Neural cell (in vitro differentiated cells): ENCODE measurements at regions not wholly inside any gene's neighbourhood (a gene's known extent, or its start where the extent isn't known, plus 50 kb on each side); places are given as distances from the start of the nearest gene placed in this dataset.

Source experiments
- H2AFZ ChIP-seq: fragments of 200-600, 300-800 bp; sonication (generic), shearing (Covaris generic); 2 replicates; pipeline ENCODE4 v1.6.0; 2014; ENCODE audit warnings: low read depth, mild to moderate bottlenecking, antibody characterized with exemption, low read length, moderate library complexity
- H3F3A ChIP-seq: fragments of 200-600 bp; shearing (Covaris generic); 2 replicates; pipeline ENCODE4 v1.6.1; 2016; ENCODE audit warnings: mild to moderate bottlenecking, moderate library complexity, mixed read lengths, antibody characterized with exemption, low read length; ENCODE audit not compliant: insufficient read depth, poor library complexity, severe bottlenecking
- H3K27ac ChIP-seq: fragments of 200-600, 300-800 bp; sonication (generic), shearing (Covaris generic); 2 replicates; pipeline ENCODE4 v1.5.1; 2014; ENCODE audit warnings: mild to moderate bottlenecking, low read length, moderate library complexity
- H3K27me3 ChIP-seq: fragments of 300-800, 200-600 bp; sonication (generic), shearing (Covaris generic); 2 replicates; pipeline ENCODE4 v1.6.0; 2014; ENCODE audit warnings: mild to moderate bottlenecking, low read depth, low read length, moderate library complexity; ENCODE audit not compliant: insufficient read depth
- H3K36me3 ChIP-seq: fragments of 300-800, 200-600 bp; sonication (generic), shearing (Covaris generic); 2 replicates; pipeline ENCODE4 v1.5.1; 2014; ENCODE audit warnings: mild to moderate bottlenecking, antibody characterized with exemption, low read length, moderate library complexity; ENCODE audit not compliant: insufficient read depth
- H3K4me2 ChIP-seq: fragments of 300-800, 200-600 bp; sonication (generic), shearing (Covaris generic); 2 replicates; pipeline ENCODE4 v1.6.0; 2014; ENCODE audit warnings: mild to moderate bottlenecking, low read length
- H3K4me3 ChIP-seq: fragments of 300-800, 200-600 bp; sonication (generic), shearing (Covaris generic); 2 replicates; pipeline ENCODE4 v1.5.1; 2014; ENCODE audit warnings: mild to moderate bottlenecking, low read length, moderate library complexity
- H3K79me2 ChIP-seq: fragments of 200-600 bp; shearing (Covaris generic); replicated peaks from 2 replicates; pipeline ENCODE4 v1.6.0; 2014; ENCODE audit warnings: mild to moderate bottlenecking, low read length, moderate library complexity; ENCODE audit not compliant: insufficient read depth
- H3K9ac ChIP-seq: fragments of 300-800, 200-600 bp; sonication (generic), shearing (Covaris generic); 2 replicates; pipeline ENCODE4 v1.6.1; 2016; ENCODE audit warnings: mild to moderate bottlenecking, low read length, mixed read lengths
- H3K9me2 ChIP-seq: fragments of 200-600 bp; shearing (Covaris generic); 2 replicates; pipeline ENCODE4 v1.6.1; 2016; ENCODE audit warnings: mild to moderate bottlenecking, low read length, mixed read lengths; ENCODE audit not compliant: insufficient read depth
- H3K9me3 ChIP-seq: fragments of 200-600, 300-800 bp; sonication (generic), shearing (Covaris generic); 2 replicates; pipeline ENCODE4 v1.6.1; 2016; ENCODE audit warnings: mild to moderate bottlenecking, mixed run types, low read length, moderate library complexity, mixed read lengths
- H4K20me1 ChIP-seq: fragments of 200-600 bp; shearing (Covaris generic); 2 replicates; pipeline ENCODE4 v1.6.1; 2016; ENCODE audit warnings: mild to moderate bottlenecking, mixed run types; ENCODE audit not compliant: insufficient read depth
- EP300 ChIP-seq: fragments of 450-650 bp; conservative IDR thresholded peaks from 2 replicates; pipeline ENCODE4 v1.6.1; 2014; ENCODE audit warnings: antibody characterized with exemption, mild to moderate bottlenecking, moderate library complexity; ENCODE audit not compliant: poor library complexity, severe bottlenecking
- EZH2 ChIP-seq: fragments of 200-600, 300-800 bp; shearing (Covaris generic), sonication (generic); IDR thresholded peaks from 2 replicates; pipeline ENCODE4 v1.6.1; 2014; ENCODE audit warnings: antibody characterized with exemption, low read length, borderline replicate concordance, mild to moderate bottlenecking; ENCODE audit not compliant: insufficient read depth, poor library complexity, severe bottlenecking
- MXI1 ChIP-seq: fragments of 450-650 bp; conservative IDR thresholded peaks from 2 replicates; pipeline ENCODE4 v1.6.1; 2014; ENCODE audit warnings: antibody characterized with exemption, mild to moderate bottlenecking; ENCODE audit not compliant: poor library complexity, severe bottlenecking
- POLR2AphosphoS5 ChIP-seq: IDR thresholded peaks from 2 replicates; pipeline ENCODE4 v1.6.1; 2012
- RAD21 ChIP-seq: fragments of 450-650 bp; conservative IDR thresholded peaks from 2 replicates; pipeline ENCODE4 v1.6.1; 2014; ENCODE audit warnings: antibody characterized with exemption, mild to moderate bottlenecking, moderate library complexity
- SMC3 ChIP-seq: fragments of 450-650 bp; conservative IDR thresholded peaks from 2 replicates; pipeline ENCODE4 v1.6.1; 2014; ENCODE audit warnings: antibody characterized with exemption, mild to moderate bottlenecking, moderate library complexity; ENCODE audit not compliant: poor library complexity
- TAF1 ChIP-seq: IDR thresholded peaks from 2 replicates; pipeline ENCODE4 v1.6.1; 2012; ENCODE audit warnings: low read depth
- TF ChIP-seq, protein P1 (sequence below): IDR thresholded peaks from 2 replicates; pipeline ENCODE4 v1.6.1; 2012; ENCODE audit warnings: borderline replicate concordance
- TF ChIP-seq, protein P2 (sequence below): fragments of 450-650 bp; IDR thresholded peaks from 2 replicates; pipeline ENCODE4 v1.5.1; 2014; ENCODE audit warnings: antibody characterized with exemption, mild to moderate bottlenecking, moderate library complexity; ENCODE audit not compliant: poor library complexity, severe bottlenecking

DNA sequence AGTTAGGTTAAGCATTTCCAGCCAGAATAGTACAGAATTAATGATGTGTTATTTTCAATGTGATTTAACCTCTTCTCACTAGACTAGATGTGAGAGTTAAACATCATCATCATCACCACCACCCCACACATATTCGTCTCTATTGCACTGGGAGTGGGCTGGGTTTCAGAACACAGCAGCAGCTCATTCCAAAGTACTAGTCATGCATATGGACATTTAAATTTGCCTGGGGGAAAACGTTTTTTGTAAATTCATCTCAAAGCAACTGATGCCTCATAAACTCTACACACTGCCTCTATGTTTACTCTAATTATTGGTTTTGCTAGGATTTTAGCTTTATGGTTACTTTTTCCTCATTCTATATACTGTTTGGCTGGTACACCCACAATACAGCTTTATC lies 509.1 kb downstream of the PPP4R3C start:
- H3K9ac ChIP-seq = no peak overlapping the region
- no peaks in the 10 kb centered on the region for H3K9me2 ChIP-seq
- H3K4me2 ChIP-seq = no peak overlapping the region
- no peaks in the 10 kb centered on the region for H3F3A ChIP-seq
- no peak overlapping the region for H3K27ac ChIP-seq
- no peak overlapping the region for H2AFZ ChIP-seq
- no peaks in the 10 kb centered on the region for H3K9me3 ChIP-seq
- H3K27me3 ChIP-seq = no peaks in the 10 kb centered on the region
- no peak overlapping the region for H3K4me3 ChIP-seq
- H3K79me2 ChIP-seq = no peaks in the 10 kb centered on the region
- TF ChIP-seq MXI1 = no peak
- no peak for TF ChIP-seq POLR2AphosphoS5
- TF ChIP-seq, protein P1, sequence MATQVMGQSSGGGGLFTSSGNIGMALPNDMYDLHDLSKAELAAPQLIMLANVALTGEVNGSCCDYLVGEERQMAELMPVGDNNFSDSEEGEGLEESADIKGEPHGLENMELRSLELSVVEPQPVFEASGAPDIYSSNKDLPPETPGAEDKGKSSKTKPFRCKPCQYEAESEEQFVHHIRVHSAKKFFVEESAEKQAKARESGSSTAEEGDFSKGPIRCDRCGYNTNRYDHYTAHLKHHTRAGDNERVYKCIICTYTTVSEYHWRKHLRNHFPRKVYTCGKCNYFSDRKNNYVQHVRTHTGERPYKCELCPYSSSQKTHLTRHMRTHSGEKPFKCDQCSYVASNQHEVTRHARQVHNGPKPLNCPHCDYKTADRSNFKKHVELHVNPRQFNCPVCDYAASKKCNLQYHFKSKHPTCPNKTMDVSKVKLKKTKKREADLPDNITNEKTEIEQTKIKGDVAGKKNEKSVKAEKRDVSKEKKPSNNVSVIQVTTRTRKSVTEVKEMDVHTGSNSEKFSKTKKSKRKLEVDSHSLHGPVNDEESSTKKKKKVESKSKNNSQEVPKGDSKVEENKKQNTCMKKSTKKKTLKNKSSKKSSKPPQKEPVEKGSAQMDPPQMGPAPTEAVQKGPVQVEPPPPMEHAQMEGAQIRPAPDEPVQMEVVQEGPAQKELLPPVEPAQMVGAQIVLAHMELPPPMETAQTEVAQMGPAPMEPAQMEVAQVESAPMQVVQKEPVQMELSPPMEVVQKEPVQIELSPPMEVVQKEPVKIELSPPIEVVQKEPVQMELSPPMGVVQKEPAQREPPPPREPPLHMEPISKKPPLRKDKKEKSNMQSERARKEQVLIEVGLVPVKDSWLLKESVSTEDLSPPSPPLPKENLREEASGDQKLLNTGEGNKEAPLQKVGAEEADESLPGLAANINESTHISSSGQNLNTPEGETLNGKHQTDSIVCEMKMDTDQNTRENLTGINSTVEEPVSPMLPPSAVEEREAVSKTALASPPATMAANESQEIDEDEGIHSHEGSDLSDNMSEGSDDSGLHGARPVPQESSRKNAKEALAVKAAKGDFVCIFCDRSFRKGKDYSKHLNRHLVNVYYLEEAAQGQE = no peak
- no peaks in the 10 kb centered on the region for H3K36me3 ChIP-seq
- H4K20me1 ChIP-seq = no peaks in the 10 kb centered on the region

DNA sequence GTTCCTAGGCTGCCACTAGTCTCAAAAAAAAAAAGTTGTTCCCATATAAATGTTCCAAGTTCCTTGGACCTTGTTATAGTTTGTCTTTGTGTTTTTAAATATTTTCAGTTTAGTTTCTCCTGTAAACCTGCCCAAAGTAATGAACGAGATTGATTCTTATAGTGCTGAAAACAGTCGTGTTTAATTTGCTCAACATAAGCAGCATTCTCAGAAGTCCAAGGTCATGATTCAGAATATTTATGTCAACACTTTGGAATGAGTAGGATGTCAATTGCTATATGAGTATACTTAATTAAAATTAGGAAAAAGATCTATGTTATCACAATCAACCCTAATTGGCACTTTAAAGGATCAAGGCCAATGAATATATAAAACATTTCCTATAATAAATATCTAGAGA lies 510.9 kb downstream of the PPP4R3C start:
- Histone ChIP-seq H3K9ac (no peak overlapping the region), H3K36me3 (no peaks in the 10 kb centered on the region), H3K9me3 (no peaks in the 10 kb centered on the region), H3K4me2 (no peak overlapping the region), H3K4me3 (no peak overlapping the region), H2AFZ (no peak overlapping the region), H3F3A (no peaks in the 10 kb centered on the region), H3K9me2 (no peaks in the 10 kb centered on the region), H4K20me1 (no peaks in the 10 kb centered on the region), H3K27me3 (no peaks in the 10 kb centered on the region), H3K79me2 (no peaks in the 10 kb centered on the region), H3K27ac (no peak overlapping the region)
- TF ChIP-seq EZH2 (no peak), SMC3 (no peak), RAD21 (no peak), MXI1 (no peak), EP300 (no peak), POLR2AphosphoS5 (no peak), TAF1 (no peak)
- TF ChIP-seq, protein P1 = no peak
- TF ChIP-seq, protein P2, sequence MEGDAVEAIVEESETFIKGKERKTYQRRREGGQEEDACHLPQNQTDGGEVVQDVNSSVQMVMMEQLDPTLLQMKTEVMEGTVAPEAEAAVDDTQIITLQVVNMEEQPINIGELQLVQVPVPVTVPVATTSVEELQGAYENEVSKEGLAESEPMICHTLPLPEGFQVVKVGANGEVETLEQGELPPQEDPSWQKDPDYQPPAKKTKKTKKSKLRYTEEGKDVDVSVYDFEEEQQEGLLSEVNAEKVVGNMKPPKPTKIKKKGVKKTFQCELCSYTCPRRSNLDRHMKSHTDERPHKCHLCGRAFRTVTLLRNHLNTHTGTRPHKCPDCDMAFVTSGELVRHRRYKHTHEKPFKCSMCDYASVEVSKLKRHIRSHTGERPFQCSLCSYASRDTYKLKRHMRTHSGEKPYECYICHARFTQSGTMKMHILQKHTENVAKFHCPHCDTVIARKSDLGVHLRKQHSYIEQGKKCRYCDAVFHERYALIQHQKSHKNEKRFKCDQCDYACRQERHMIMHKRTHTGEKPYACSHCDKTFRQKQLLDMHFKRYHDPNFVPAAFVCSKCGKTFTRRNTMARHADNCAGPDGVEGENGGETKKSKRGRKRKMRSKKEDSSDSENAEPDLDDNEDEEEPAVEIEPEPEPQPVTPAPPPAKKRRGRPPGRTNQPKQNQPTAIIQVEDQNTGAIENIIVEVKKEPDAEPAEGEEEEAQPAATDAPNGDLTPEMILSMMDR = no peak
